ENCODE measurements at regions not wholly inside any gene's neighbourhood (a gene's known extent, or its start where the extent isn't known, plus 50 kb on each side); places are given as distances from the start of the nearest gene placed in this dataset.

DNA sequence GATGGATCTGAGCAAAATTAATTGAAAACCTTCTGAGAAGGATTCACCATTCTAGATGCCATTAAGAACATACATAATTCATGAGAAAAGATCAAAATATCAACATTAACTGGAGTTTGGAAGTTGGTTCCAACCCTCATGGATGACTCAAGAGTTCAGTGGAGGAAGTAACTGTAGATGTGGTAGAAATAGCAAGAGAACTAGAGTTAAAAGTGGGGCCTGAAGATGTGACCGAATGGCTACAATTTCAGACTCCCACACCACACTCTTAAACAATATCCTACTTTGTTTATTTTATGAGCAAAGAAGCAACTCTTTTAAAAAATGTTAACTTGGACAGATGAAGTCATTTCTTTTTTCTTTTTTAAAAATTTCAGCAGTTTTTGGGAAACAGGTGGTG is 354.3 kb downstream of the KLF12 start:
- no peak for FAIRE-seq
- TF ChIP-seq, protein P1, sequence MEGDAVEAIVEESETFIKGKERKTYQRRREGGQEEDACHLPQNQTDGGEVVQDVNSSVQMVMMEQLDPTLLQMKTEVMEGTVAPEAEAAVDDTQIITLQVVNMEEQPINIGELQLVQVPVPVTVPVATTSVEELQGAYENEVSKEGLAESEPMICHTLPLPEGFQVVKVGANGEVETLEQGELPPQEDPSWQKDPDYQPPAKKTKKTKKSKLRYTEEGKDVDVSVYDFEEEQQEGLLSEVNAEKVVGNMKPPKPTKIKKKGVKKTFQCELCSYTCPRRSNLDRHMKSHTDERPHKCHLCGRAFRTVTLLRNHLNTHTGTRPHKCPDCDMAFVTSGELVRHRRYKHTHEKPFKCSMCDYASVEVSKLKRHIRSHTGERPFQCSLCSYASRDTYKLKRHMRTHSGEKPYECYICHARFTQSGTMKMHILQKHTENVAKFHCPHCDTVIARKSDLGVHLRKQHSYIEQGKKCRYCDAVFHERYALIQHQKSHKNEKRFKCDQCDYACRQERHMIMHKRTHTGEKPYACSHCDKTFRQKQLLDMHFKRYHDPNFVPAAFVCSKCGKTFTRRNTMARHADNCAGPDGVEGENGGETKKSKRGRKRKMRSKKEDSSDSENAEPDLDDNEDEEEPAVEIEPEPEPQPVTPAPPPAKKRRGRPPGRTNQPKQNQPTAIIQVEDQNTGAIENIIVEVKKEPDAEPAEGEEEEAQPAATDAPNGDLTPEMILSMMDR (IDR thresholded peaks at IDR 0.05; ENCODE audit: insufficient read depth, missing control alignments): no peak
- no peak for DNase-seq (ENCODE audit: insufficient read length, low spot score)

DNA sequence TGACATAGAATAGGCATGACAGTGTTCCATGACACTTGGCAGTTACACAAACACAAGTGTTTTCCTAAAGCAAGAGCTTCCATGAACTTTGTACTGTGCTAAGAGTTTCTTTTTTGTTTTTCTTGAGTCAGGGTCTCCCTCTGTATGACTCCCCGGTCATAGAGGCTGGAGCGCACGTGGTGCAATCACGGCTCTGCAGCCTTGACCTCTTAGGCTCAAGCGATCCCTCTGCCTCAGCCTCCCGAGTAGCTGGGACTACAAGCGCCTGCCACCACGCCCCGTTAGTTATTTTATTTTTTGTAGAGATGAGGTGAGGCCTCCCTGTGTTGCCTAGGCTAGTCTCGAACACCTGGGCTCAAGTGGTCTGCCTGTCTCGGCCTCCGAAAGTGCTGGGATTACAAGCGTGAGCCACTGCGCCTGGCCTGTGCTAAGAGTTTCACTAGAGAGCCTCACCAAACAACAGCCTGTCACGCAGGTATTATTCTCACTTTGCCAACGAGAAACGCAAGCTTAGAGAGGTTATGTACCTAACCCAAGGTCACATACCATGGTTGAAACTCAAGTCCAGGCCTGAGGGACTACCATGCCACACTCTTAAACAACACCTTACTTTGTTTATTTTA is 355.9 kb downstream of the KLF12 start:
- TF ChIP-seq, protein P1 (IDR thresholded peaks at IDR 0.05; ENCODE audit: insufficient read depth, missing control alignments): no peak
- DNase-seq (ENCODE audit: insufficient read length, low spot score): no peak
- no peak for FAIRE-seq

DNA sequence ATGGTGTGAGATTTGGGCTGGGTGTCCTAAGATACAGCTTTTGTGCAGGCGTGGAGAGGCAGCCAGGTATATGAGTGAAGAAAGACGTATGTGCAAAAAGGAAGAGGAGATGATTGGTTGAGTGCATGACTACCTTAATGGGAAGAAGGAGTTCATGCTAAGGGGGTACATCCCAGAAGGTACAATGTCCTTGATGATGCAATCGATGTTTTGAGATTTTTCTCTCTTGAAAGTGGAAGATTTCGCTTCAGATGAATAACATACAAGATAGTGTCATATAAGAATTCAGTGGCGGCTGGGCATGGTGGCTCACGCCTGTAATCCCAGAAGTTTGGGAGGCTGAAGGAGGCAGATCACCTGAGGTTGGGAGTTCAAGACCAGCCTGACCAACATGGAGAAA is 357.1 kb downstream of the KLF12 start:
- TF ChIP-seq, protein P1 (IDR thresholded peaks at IDR 0.05; ENCODE audit: insufficient read depth, missing control alignments): no peak

DNA sequence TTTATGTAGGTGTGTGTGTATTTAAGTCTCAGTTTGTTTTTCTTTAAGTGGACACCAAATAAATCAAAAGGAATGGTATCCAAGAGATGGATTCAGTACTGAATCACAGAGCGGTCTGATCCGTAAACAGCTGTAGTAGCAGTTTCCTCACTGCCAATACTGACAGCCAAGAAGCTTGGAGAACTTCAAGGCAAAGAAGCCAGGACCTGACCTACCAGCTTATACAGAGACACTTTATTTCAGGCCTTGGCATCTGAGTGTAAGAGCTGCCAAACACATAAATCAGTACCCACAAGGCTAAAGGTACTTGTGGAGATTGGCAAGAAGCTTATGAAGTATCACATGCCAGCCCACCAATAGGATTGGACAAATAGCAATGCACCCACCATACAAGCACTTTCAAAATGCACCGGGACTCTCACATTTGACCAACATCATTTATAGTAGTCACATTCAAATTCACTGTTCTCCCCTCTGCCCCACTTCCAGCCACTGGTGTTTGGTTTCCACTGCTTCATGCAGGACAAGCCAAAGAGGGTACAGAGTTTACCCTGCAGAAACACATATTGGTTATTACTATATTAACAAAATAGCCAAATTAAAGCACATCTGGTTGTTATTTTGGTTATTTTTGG is 357.9 kb downstream of the KLF12 start:
- TF ChIP-seq, protein P1 (IDR thresholded peaks at IDR 0.05; ENCODE audit: insufficient read depth, missing control alignments): no peak

More for the DNA sequence above, 357.1 kb downstream of the KLF12 start:
- no peak for FAIRE-seq
- no peak for DNase-seq (ENCODE audit: insufficient read length, low spot score)

DNA sequence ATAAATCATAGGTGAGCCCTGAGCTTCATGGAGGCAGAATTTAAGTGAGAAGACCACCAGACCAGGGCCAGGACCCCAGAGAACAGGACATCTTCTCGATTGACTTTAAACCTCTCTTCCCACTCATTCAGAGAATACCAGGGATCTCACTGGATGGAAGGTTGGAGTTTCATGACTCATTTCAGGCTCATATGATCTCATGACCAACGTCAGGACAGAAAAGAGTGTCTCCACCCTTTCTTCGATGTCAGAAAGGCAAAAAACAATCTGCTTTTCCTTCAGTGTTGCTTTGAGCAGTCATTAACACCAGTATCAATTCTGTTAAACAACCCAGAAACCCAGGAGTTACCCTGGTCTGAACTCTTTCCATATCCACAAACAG is 361.0 kb downstream of the KLF12 start:
- TF ChIP-seq, protein P1 (IDR thresholded peaks at IDR 0.05; ENCODE audit: insufficient read depth, missing control alignments): no peak
- no peak for FAIRE-seq
- DNase-seq (ENCODE audit: insufficient read length, low spot score): no peak

More for the DNA sequence above, 357.9 kb downstream of the KLF12 start:
- FAIRE-seq (no peak), DNase-seq (ENCODE audit: insufficient read length, low spot score) (no peak)

DNA sequence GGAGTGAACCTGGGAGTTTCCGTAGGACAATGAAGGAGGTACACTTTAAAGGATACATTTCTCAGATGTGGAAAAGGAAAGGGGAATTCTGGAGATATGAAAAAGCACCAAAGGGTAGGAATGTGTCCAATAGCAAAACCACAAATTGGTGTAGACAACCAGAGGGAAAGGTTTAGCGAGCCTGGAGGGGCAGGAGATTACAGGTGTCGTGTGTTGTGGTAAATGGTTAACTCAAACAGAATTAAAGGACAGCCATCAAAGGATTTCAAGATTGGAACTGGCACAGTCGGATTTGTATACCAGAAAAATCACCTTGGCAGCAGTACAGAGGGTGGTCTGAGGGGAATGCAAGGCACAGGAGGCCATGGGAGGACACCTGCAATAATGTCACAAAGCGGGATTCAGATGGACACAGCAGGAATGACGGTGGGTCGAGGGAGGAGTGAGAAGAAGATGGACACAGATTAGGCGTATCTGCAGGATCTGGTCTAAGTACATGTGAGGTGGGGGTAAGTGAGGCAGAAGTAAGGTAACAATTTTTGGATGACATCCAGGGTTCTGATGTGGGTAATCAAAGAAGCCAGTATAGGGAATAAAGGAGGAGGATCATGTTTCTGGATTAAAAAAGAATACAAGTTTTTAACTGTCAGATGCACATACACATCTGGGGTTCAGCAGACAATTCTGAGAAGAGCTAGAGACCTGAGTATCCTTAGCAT is 361.6 kb downstream of the KLF12 start:
- no peak for FAIRE-seq
- no peak for DNase-seq (ENCODE audit: insufficient read length, low spot score)

More for the DNA sequence above, 361.6 kb downstream of the KLF12 start:
- TF ChIP-seq, protein P1 (IDR thresholded peaks at IDR 0.05; ENCODE audit: insufficient read depth, missing control alignments): no peak

Measured in D721Med (cell line).